HCT116 (cell line): ENCODE measurements at regions not wholly inside any gene's neighbourhood (a gene's known extent, or its start where the extent isn't known, plus 50 kb on each side); places are given as distances from the start of the nearest gene placed in this dataset.

Experiments used
- ATAC-seq: fragments of 200-7000 bp; cut with Tn5 transposase; 2 replicates; pipeline ENCODE4 v1.9.1; 2020; ENCODE audit warnings: mild to moderate bottlenecking, moderate library complexity
- BruUV-seq: library from RNA; stranded (reverse); fragments of 400-500 nt; replicated peaks from 2 replicates; lab custom pipeline; 2021; lab: Mats Ljungman, UMichigan
- CTCF ChIA-PET: fragments of 300-600 bp; sonication (Branson Sonifier 250); formaldehyde crosslinking; loops from one replicate; lab custom pipeline; 2021; ENCODE audit warnings: antibody characterized with exemption; lab: Charles Lee
- POLR2A ChIA-PET: fragments of 300-600, 350-600 bp; sonication (Branson Sonifier 250); formaldehyde crosslinking; loops from one replicate; lab custom pipeline; 2021; ENCODE audit warnings: antibody characterized with exemption; lab: Charles Lee
- RAD21 ChIA-PET, 2 experiments: fragments of 300-600 bp; sonication (Branson Sonifier 250); formaldehyde crosslinking; loops; one replicate each; lab custom pipeline; 2023; ENCODE audit warnings: low total read pairs in 2 of 2; ENCODE audit not compliant: uncharacterized antibody in 2 of 2, unreplicated experiment in 2 of 2, low non-redundant PET in 1 of 2; lab: Charles Lee
- DNase-seq: peaks from one replicate; pipeline ENCODE4 v3.0.0-alpha.2; 2010; ENCODE audit warnings: low read depth, low spot score
- H2AFZ ChIP-seq: fragments of 200-600 bp; shearing (Covaris generic), sonication (generic); 2 replicates; pipeline ENCODE4 v1.6.1; 2017; ENCODE audit warnings: low read depth, mixed run types, mixed read lengths, antibody characterized with exemption, low read length; ENCODE audit not compliant: poor library complexity, severe bottlenecking
- H3K27ac ChIP-seq: 2 replicates; pipeline ENCODE4 v1.5.1; 2012; ENCODE audit warnings: low read depth, low read length
- H3K27me3 ChIP-seq: fragments of 200-600 bp; sonication (generic); 2 replicates; pipeline ENCODE4 v1.6.1; 2016; ENCODE audit warnings: mixed run types, low read length, mixed read lengths; ENCODE audit not compliant: insufficient read depth
- H3K36me3 ChIP-seq, 2 experiments: fragments of 200-500 bp in 1 of 2; fragments of 200-600 bp in 1 of 2; sonication (Bioruptor generic) in 1 of 2; sonication (generic) in 1 of 2; 2 replicates each; pipeline versions ENCODE4 v1.5.1 to v1.6.1; 2014 to 2016; ENCODE audit warnings: low read length in 2 of 2, inconsistent platforms in 1 of 2, mixed read lengths in 1 of 2, mixed run types in 1 of 2; ENCODE audit not compliant: insufficient read depth in 2 of 2, control insufficient read depth in 1 of 2
- H3K4me1 ChIP-seq, 2 experiments: fragments of 200-600 bp in 1 of 2; sonication (generic) in 1 of 2; 2 replicates each; pipeline versions ENCODE4 v1.5.1 to v1.6.1; 2012 to 2017; ENCODE audit warnings: low read length in 2 of 2, inconsistent platforms in 1 of 2, mild to moderate bottlenecking in 1 of 2, mixed read lengths in 1 of 2, mixed run types in 1 of 2, moderate library complexity in 1 of 2; ENCODE audit not compliant: insufficient read depth in 2 of 2, control insufficient read depth in 1 of 2
- H3K4me2 ChIP-seq: fragments of 200-600 bp; sonication (generic); 2 replicates; pipeline ENCODE4 v1.6.1; 2017; ENCODE audit warnings: mixed run types, low read length, mixed read lengths
- H3K4me3 ChIP-seq, 2 experiments: fragments of 200-600 bp in 1 of 2; sonication (generic) in 1 of 2; replicated peaks in 1 of 2; 2 replicates each; pipeline ENCODE4 v1.5.1; 2011 to 2016; ENCODE audit warnings: low read length in 2 of 2, control low read depth in 1 of 2, low read depth in 1 of 2, mild to moderate bottlenecking in 1 of 2, mixed read lengths in 1 of 2, mixed run types in 1 of 2
- H3K79me2 ChIP-seq: fragments of 200-600 bp; sonication (generic); 2 replicates; pipeline ENCODE4 v1.6.1; 2017; ENCODE audit warnings: mild to moderate bottlenecking, mixed run types, low read length, moderate library complexity, mixed read lengths; ENCODE audit not compliant: insufficient read depth
- H3K9ac ChIP-seq: fragments of 200-600 bp; sonication (generic); 2 replicates; pipeline ENCODE4 v1.6.1; 2016; ENCODE audit warnings: low read length, mixed read lengths
- H3K9me2 ChIP-seq: fragments of 200-600 bp; sonication (generic), shearing (Covaris generic); 2 replicates; pipeline ENCODE4 v1.6.1; 2017; ENCODE audit warnings: mixed run types, mild to moderate bottlenecking, moderate library complexity; ENCODE audit not compliant: insufficient read depth
- H3K9me3 ChIP-seq, 2 experiments: fragments of 200-500 bp in 1 of 2; fragments of 200-600 bp in 1 of 2; sonication (Bioruptor generic) in 1 of 2; sonication (generic) in 1 of 2; 2 replicates each; pipeline ENCODE4 v1.6.1; 2014 to 2017; ENCODE audit warnings: low read length in 2 of 2, mixed read lengths in 2 of 2, inconsistent platforms in 1 of 2, low read depth in 1 of 2, mild to moderate bottlenecking in 1 of 2, mixed run types in 1 of 2, moderate library complexity in 1 of 2; ENCODE audit not compliant: control insufficient read depth in 1 of 2, insufficient read depth in 1 of 2
- H4K20me1 ChIP-seq: fragments of 200-600 bp; sonication (generic), shearing (Covaris generic); 2 replicates; pipeline ENCODE4 v1.6.1; 2017; ENCODE audit warnings: mixed run types, mild to moderate bottlenecking, moderate library complexity; ENCODE audit not compliant: insufficient read depth
- CEBPB ChIP-seq: IDR thresholded peaks from 2 replicates; pipeline ENCODE4 v1.6.1; 2012; ENCODE audit warnings: low read depth
- EGR1 ChIP-seq: IDR thresholded peaks from 2 replicates; pipeline ENCODE4 v1.6.1; 2012; ENCODE audit warnings: low read depth
- ELF1 ChIP-seq: IDR thresholded peaks from 2 replicates; pipeline ENCODE4 v1.6.1; 2012; ENCODE audit warnings: low read depth, borderline replicate concordance
- EZH2phosphoT487 ChIP-seq: fragments of 200-600 bp; IDR thresholded peaks from 2 replicates; pipeline ENCODE4 v1.6.1; 2018; ENCODE audit warnings: antibody characterized with exemption, borderline replicate concordance
- FOSL1 ChIP-seq: IDR thresholded peaks from 2 replicates; pipeline ENCODE4 v1.6.1; 2012; ENCODE audit warnings: low read depth
- RAD21 ChIP-seq: IDR thresholded peaks from 2 replicates; pipeline ENCODE4 v1.6.1; 2012; ENCODE audit warnings: low read depth, mild to moderate bottlenecking
- SIN3A ChIP-seq: IDR thresholded peaks from 2 replicates; pipeline ENCODE4 v1.6.1; 2012; ENCODE audit warnings: low read depth
- SP1 ChIP-seq: IDR thresholded peaks from 2 replicates; pipeline ENCODE4 v1.6.1; 2012; ENCODE audit warnings: low read depth
- SRF ChIP-seq: IDR thresholded peaks from 2 replicates; pipeline ENCODE4 v1.6.1; 2012; ENCODE audit warnings: low read depth
- TCF7L2 ChIP-seq: IDR thresholded peaks from 2 replicates; pipeline ENCODE4 v1.7.0; 2011; ENCODE audit warnings: borderline replicate concordance, inconsistent platforms; ENCODE audit not compliant: insufficient read depth, insufficient read length; ENCODE audit errors: extremely low read depth
- YY1 ChIP-seq: IDR thresholded peaks from 2 replicates; pipeline ENCODE4 v1.6.1; 2011; ENCODE audit warnings: low read length, low read depth, moderate library complexity, mild to moderate bottlenecking; ENCODE audit not compliant: insufficient replicate concordance; ENCODE audit errors: extremely low read depth
- intact Hi-C: fragments of 100-400 bp; cut with micrococcal nuclease; formaldehyde crosslinking; loops from 2 replicates; pipeline ENCODE4 v1.10.0; 2022
- TF ChIP-seq, protein P1 (sequence below): IDR thresholded peaks from 2 replicates; pipeline ENCODE4 v1.6.1; 2012
- TF ChIP-seq, protein P2 (sequence below): IDR thresholded peaks from 2 replicates; pipeline ENCODE4 v1.6.1; 2011; ENCODE audit warnings: mild to moderate bottlenecking, low read length, moderate library complexity; ENCODE audit not compliant: insufficient replicate concordance; ENCODE audit errors: extremely low read depth
- TF ChIP-seq, protein P3 (sequence below): IDR thresholded peaks from 2 replicates; pipeline ENCODE4 v1.6.1; 2012; ENCODE audit warnings: low read depth

DNA sequence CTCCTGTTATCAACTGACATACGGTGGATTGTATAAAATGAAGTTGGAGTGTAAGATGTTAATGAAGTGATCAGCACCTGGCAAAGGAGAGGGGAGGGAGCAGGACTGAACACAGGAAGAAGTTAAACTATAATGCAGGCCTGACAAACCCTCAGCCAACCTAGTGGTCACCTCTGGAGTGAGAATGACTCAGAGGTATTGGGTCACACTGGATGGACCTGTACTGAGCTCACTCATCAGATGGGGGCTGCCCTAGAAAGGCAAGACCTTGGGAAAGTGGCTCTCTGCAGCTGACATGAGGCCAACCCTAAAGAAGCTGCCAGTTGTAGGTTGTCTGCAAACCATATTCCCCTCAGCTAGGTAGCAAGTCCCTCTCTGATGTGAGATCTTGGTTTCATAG lies 193.3 kb upstream of the HTR1E start:
- no peak for TF ChIP-seq YY1
- TF ChIP-seq RAD21, result no peak
- no peak for TF ChIP-seq SIN3A
- TF ChIP-seq SRF, result no peak
- no peak for TF ChIP-seq EGR1
- TF ChIP-seq ELF1, result no peak
- TF ChIP-seq TCF7L2, result no peak
- TF ChIP-seq CEBPB, result no peak
- no peak for TF ChIP-seq FOSL1
- no TSS peak for BruUV-seq
- intact Hi-C loops, result no loop called here
- Histone ChIP-seq H2AFZ (no peak overlapping the region), H3K9ac (no peak overlapping the region), H3K9me2 (no peaks in the 10 kb centered on the region), H4K20me1 (no peaks in the 10 kb centered on the region), H3K4me2 (no peak overlapping the region), H3K4me3 (no peak overlapping the region), H3K9me3 (no peaks in the 10 kb centered on the region), H3K79me2 (no peaks in the 10 kb centered on the region), H3K27me3 (no peaks in the 10 kb centered on the region), H3K36me3 (no peaks in the 10 kb centered on the region), H3K4me1 (no peaks in the 10 kb centered on the region), H3K27ac (no peak overlapping the region)
- no peak for ATAC-seq
- CTCF ChIA-PET, result no interaction called here
- no peak for DNase-seq
- RAD21 ChIA-PET, result no interaction called here
- POLR2A ChIA-PET, result no interaction called here

DNA sequence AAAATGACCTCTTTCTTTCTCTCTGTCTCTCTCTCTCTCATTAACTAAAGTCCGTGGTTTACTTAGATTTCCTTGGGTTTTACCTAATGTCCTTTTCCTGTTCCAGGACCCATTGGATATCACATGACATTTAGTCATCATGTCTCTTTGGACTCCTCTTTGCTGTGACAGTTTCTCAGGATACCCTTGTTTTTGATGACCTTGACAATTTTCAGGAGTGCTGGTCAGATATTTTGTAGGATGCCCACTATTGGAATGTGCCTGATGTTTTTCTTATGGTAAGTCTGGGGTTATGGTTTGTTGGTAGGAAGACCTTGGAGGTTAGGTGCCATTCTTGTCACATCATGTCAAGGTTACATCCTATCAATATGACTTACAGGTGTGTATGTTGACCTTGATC lies 199.2 kb upstream of the HTR1E start:
- Histone ChIP-seq H3K4me2 (no peak overlapping the region), H3K27ac (no peak overlapping the region), H2AFZ (no peak overlapping the region), H3K4me3 (no peak overlapping the region), H4K20me1 (no peaks in the 10 kb centered on the region), H3K9me2 (no peaks in the 10 kb centered on the region), H3K9ac (no peak overlapping the region), H3K4me1 (no peaks in the 10 kb centered on the region), H3K27me3 (no peaks in the 10 kb centered on the region), H3K36me3 (no peaks in the 10 kb centered on the region), H3K79me2 (no peaks in the 10 kb centered on the region), H3K9me3 (no peaks in the 10 kb centered on the region)
- BruUV-seq, result no TSS peak
- no peak for DNase-seq
- intact Hi-C loops, result no loop called here
- ATAC-seq, result no peak
- CTCF ChIA-PET, result no interaction called here
- RAD21 ChIA-PET, result no interaction called here
- POLR2A ChIA-PET, result no interaction called here
- TF ChIP-seq EZH2phosphoT487 (no peak), SP1 (no peak), TCF7L2 (no peak), ELF1 (no peak), EGR1 (no peak)
- TF ChIP-seq, protein P1, sequence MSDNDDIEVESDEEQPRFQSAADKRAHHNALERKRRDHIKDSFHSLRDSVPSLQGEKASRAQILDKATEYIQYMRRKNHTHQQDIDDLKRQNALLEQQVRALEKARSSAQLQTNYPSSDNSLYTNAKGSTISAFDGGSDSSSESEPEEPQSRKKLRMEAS, result no peak
- TF ChIP-seq, protein P2, sequence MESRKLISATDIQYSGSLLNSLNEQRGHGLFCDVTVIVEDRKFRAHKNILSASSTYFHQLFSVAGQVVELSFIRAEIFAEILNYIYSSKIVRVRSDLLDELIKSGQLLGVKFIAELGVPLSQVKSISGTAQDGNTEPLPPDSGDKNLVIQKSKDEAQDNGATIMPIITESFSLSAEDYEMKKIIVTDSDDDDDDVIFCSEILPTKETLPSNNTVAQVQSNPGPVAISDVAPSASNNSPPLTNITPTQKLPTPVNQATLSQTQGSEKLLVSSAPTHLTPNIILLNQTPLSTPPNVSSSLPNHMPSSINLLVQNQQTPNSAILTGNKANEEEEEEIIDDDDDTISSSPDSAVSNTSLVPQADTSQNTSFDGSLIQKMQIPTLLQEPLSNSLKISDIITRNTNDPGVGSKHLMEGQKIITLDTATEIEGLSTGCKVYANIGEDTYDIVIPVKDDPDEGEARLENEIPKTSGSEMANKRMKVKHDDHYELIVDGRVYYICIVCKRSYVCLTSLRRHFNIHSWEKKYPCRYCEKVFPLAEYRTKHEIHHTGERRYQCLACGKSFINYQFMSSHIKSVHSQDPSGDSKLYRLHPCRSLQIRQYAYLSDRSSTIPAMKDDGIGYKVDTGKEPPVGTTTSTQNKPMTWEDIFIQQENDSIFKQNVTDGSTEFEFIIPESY, result no peak
- TF ChIP-seq, protein P3, sequence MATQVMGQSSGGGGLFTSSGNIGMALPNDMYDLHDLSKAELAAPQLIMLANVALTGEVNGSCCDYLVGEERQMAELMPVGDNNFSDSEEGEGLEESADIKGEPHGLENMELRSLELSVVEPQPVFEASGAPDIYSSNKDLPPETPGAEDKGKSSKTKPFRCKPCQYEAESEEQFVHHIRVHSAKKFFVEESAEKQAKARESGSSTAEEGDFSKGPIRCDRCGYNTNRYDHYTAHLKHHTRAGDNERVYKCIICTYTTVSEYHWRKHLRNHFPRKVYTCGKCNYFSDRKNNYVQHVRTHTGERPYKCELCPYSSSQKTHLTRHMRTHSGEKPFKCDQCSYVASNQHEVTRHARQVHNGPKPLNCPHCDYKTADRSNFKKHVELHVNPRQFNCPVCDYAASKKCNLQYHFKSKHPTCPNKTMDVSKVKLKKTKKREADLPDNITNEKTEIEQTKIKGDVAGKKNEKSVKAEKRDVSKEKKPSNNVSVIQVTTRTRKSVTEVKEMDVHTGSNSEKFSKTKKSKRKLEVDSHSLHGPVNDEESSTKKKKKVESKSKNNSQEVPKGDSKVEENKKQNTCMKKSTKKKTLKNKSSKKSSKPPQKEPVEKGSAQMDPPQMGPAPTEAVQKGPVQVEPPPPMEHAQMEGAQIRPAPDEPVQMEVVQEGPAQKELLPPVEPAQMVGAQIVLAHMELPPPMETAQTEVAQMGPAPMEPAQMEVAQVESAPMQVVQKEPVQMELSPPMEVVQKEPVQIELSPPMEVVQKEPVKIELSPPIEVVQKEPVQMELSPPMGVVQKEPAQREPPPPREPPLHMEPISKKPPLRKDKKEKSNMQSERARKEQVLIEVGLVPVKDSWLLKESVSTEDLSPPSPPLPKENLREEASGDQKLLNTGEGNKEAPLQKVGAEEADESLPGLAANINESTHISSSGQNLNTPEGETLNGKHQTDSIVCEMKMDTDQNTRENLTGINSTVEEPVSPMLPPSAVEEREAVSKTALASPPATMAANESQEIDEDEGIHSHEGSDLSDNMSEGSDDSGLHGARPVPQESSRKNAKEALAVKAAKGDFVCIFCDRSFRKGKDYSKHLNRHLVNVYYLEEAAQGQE, result no peak
- TF ChIP-seq, all 23 proteins: peak for 0
